ENCODE measurements at regions not wholly inside any gene's neighbourhood (a gene's known extent, or its start where the extent isn't known, plus 50 kb on each side); places are given as distances from the start of the nearest gene placed in this dataset.

GRCh38 chr18:70507970-70508369 lies 219.1 kb downstream of the SOCS6 start (continued):
- TF ChIP-seq ZNF425 (CRISPR knock-in tag; conservative IDR thresholded peaks at IDR 0.05) (no peak), MAX (CRISPR knock-in tag; IDR thresholded peaks at IDR 0.05) (no peak), ZMAT4 (CRISPR knock-in tag; IDR thresholded peaks at IDR 0.05) (no peak), EMX1 (CRISPR knock-in tag; IDR thresholded peaks at IDR 0.05) (no peak)

- CTCF ChIA-PET: no interaction called here
- H3K4me1 Mint-ChIP-seq: no peaks in the 10 kb centered on the region
- ATAC-seq (no peak), DNase-seq (ENCODE audit: low spot score) (no peak)
- H3K9me3 Mint-ChIP-seq: peaks cover 69% of the 10 kb centered on the region
- H3K36me3 Mint-ChIP-seq: peaks cover 27% of the 10 kb centered on the region
- H3K4me3 Mint-ChIP-seq: no peak overlapping the region
- H3K27ac Mint-ChIP-seq: no peak overlapping the region
- H3K27me3 Mint-ChIP-seq (ENCODE audit: low read depth): peaks cover 8% of the 10 kb centered on the region
- no peak for TF ChIP-seq HMGA2 (CRISPR knock-in tag; IDR thresholded peaks at IDR 0.05)
- TF ChIP-seq SMAD3 (CRISPR knock-in tag; IDR thresholded peaks at IDR 0.05; ENCODE audit: borderline replicate concordance): no peak
- no peak for TF ChIP-seq ATF2 (CRISPR knock-in tag; IDR thresholded peaks at IDR 0.05; ENCODE audit: borderline replicate concordance, low read depth)
- TF ChIP-seq RORB (CRISPR knock-in tag; IDR thresholded peaks at IDR 0.05): no peak
- TF ChIP-seq ZMAT4 (CRISPR knock-in tag; IDR thresholded peaks at IDR 0.05): no peak
- TF ChIP-seq ZNF396 (CRISPR knock-in tag; IDR thresholded peaks at IDR 0.05; ENCODE audit: borderline replicate concordance): no peak
- TF ChIP-seq ZBTB43 (CRISPR knock-in tag; IDR thresholded peaks at IDR 0.05): no peak
- no peak for TF ChIP-seq EMX1 (CRISPR knock-in tag; IDR thresholded peaks at IDR 0.05)
- no peak for TF ChIP-seq KAT7 (CRISPR knock-in tag; IDR thresholded peaks at IDR 0.05; ENCODE audit: borderline replicate concordance)
- no peak for TF ChIP-seq NFATC4 (CRISPR knock-in tag; IDR thresholded peaks at IDR 0.05)
- no peak for TF ChIP-seq TCF7 (CRISPR knock-in tag; IDR thresholded peaks at IDR 0.05; ENCODE audit: low read depth)
- POLR2A ChIA-PET: no interaction called here
Observed at GRCh38 chr18:70506511-70506910, 217.7 kb downstream of the SOCS6 start.

- Mint-ChIP-seq H3K9me3 (peaks cover 79% of the 10 kb centered on the region), H3K4me1 (no peaks in the 10 kb centered on the region), H3K4me3 (no peak overlapping the region), H3K27ac (no peak overlapping the region), H3K27me3 (ENCODE audit: low read depth) (peaks cover 8% of the 10 kb centered on the region), H3K36me3 (peaks cover 21% of the 10 kb centered on the region)
- CTCF ChIA-PET: no interaction called here
- POLR2A ChIA-PET: no interaction called here
- ATAC-seq (no peak), DNase-seq (ENCODE audit: low spot score) (no peak)
- no peak for TF ChIP-seq CREB1 (CRISPR knock-in tag; IDR thresholded peaks at IDR 0.05)
- TF ChIP-seq ZNF423 (CRISPR knock-in tag; IDR thresholded peaks at IDR 0.05): no peak
- TF ChIP-seq PRDM15 (CRISPR knock-in tag; IDR thresholded peaks at IDR 0.05): no peak
- no peak for TF ChIP-seq ZNF232 (CRISPR knock-in tag; IDR thresholded peaks at IDR 0.05)
- TF ChIP-seq ZNF512 (CRISPR knock-in tag; IDR thresholded peaks at IDR 0.05; ENCODE audit: borderline replicate concordance): no peak
- TF ChIP-seq ETV6 (CRISPR knock-in tag; IDR thresholded peaks at IDR 0.05): no peak
- TF ChIP-seq MAX (CRISPR knock-in tag; IDR thresholded peaks at IDR 0.05): no peak
- TF ChIP-seq USF2 (CRISPR knock-in tag; IDR thresholded peaks at IDR 0.05): no peak
- TF ChIP-seq NFATC4 (CRISPR knock-in tag; IDR thresholded peaks at IDR 0.05): no peak
- TF ChIP-seq ZBTB21 (CRISPR knock-in tag; IDR thresholded peaks at IDR 0.05; ENCODE audit: borderline replicate concordance): no peak
- no peak for TF ChIP-seq NFYB (CRISPR knock-in tag; conservative IDR thresholded peaks at IDR 0.05; ENCODE audit: low read depth)
Observed at GRCh38 chr18:70503060-70503459, 214.2 kb downstream of the SOCS6 start.
